GM19438 (cell line): ENCODE measurements at regions not wholly inside any gene's neighbourhood (a gene's known extent, or its start where the extent isn't known, plus 50 kb on each side); places are given as distances from the start of the nearest gene placed in this dataset.
"Not testable (repeated sequence)": the region's sequence is repeated elsewhere in the genome, so short reads cannot be mapped to it uniquely, and the experiment has no call there.

Experiments
- ATAC-seq: cut with Tn5 transposase; IDR thresholded peaks from one replicate; pipeline ENCODE4 v1.9.1; 2021; ENCODE audit warnings: low read depth; ENCODE audit not compliant: unreplicated experiment

DNA sequence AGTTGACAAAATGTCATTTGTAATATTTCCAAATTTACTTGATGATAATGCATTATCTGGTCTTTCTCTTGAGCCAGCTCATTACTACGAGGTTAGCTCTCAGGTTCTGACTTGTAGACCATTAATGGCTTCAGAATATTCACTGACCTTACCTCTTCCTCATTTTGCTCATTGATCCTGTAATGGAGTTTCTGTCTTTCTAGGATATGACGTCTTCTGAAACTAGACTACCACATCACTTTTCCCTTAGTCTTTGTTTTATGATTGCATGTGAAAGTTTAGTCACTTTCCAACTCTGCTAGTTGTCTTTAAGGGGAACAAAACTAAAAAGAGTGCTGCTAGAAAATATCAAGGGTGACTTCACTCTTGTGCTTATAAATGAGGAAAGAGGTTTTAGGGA is 697.6 kb downstream of the JRKL start:
- no peak for ATAC-seq

DNA sequence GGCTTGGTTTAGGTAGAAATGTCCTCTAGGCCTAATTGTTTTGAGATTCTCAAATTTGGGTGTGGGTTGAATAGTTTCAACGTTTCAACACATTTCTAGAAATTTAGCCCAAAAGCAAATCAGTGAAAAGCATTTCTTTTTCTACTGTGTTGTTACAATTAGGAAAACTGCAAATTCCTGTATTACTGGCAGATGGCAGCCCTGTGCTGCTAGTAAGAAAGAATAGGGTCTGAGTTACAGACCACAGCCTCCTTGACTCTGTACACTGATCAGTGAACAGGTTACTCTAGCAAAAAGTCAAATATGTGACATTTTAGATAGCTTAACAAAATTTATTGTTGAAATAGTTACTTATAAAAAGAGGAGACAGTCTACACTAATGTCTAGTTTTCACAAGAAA is 703.0 kb downstream of the JRKL start:
- no peak for ATAC-seq

- not testable (repeated sequence) for ATAC-seq
These were observed 712.4 kb downstream of the JRKL start for GRCh38 chr11:97102180-97102579.

DNA sequence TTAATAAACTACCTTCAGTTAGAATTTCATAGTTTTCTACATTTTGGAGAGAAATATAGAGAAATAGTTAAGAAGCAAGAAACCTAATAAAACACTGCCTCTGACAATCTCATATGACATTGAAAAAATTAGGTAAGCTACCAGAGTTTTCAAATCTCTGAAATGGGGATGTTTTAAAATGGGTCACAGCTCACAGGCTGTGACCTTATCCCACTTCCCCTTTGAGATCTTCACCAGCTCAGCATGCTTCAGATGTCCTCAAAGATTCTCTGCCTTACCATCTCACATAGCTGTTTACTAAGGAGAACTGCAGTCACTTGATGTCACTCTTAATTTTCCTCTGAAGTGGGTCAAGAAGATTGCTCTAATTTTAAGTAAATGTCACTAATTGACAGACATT is 717.8 kb downstream of the JRKL start:
- no peak for ATAC-seq

- ATAC-seq, result no peak
These were observed 719.3 kb downstream of the JRKL start for GRCh38 chr11:97109078-97109477.

GRCh38 chr11:97110376-97110775 is 720.6 kb downstream of the JRKL start:
- ATAC-seq, result no peak

- no peak for ATAC-seq
These were observed 721.7 kb downstream of the JRKL start for GRCh38 chr11:97111559-97111958.

- no peak for ATAC-seq
These were observed 728.9 kb downstream of the JRKL start for GRCh38 chr11:97118614-97119200.

DNA sequence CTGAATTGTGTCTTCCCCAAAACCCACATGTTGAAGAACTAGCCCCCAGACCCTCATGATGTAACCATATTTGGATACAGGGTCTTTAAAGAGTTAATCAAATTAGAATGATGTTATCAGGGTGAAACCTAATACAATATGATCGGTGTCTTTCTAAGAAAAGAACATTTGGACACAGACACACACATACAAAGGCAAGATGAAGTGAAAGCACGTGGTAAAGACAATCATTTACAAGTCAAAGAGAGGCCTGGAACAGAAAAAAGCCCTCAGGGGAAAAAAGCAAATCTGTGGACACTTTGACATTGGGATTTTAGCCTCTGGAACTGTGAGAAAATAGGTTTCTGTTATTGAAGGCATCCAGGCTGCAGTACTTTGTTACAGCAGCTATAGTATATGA is 733.4 kb downstream of the JRKL start:
- ATAC-seq, result no peak

GRCh38 chr11:97136067-97136466 is 746.3 kb downstream of the JRKL start:
- ATAC-seq, result no peak

- ATAC-seq, result no peak
These were observed 751.2 kb downstream of the JRKL start for GRCh38 chr11:97140885-97141494.

- no peak for ATAC-seq
These were observed 753.6 kb downstream of the JRKL start for GRCh38 chr11:97143463-97143862.

- no peak for ATAC-seq
These were observed 759.9 kb downstream of the JRKL start for GRCh38 chr11:97149741-97150140.

GRCh38 chr11:97157221-97157740 is 767.5 kb downstream of the JRKL start:
- no peak for ATAC-seq

DNA sequence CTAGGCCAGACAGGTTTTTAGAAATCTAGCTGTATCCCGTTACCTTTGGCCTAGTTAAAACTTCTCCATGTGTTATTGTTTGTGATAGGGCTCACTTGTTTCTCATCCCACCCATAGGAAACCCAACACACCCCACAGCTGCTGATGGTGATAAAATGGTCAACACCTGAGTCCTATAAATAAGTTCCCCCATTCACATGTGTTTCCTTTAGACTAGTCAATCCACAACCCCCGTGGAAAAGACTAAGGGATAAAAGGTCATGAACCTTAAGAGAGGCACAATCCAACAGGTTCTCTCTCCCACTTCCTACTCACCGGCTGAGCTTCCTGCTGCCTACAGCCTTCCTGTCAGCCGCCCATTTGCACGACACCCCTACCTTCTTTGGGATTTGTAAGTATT is 768.4 kb downstream of the JRKL start:
- ATAC-seq, result no peak

DNA sequence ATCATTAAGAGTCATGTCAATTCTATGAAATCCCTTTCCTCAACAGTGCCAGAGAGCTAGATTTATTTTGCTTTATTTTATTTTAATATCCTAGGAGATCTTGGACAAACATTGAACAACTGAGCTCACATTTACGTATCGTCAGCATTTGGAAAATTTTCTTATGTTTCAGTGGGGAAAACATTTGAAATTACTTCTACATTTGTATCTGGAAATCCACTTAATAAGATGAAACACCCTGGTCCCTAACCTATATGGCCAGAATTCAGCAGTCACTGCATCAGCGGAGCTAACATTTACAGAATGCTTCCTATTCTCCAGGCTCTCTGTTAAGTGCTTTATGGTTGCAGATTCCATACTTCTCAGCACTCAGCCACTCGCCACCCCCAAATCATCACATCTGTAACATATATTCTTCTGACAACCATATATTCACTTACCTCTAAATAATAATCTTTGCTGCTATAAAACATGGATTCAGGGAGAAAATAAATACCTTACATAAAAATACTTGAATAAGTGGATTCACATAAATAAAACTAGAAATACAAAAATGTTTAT is 773.9 kb downstream of the JRKL start:
- no peak for ATAC-seq

DNA sequence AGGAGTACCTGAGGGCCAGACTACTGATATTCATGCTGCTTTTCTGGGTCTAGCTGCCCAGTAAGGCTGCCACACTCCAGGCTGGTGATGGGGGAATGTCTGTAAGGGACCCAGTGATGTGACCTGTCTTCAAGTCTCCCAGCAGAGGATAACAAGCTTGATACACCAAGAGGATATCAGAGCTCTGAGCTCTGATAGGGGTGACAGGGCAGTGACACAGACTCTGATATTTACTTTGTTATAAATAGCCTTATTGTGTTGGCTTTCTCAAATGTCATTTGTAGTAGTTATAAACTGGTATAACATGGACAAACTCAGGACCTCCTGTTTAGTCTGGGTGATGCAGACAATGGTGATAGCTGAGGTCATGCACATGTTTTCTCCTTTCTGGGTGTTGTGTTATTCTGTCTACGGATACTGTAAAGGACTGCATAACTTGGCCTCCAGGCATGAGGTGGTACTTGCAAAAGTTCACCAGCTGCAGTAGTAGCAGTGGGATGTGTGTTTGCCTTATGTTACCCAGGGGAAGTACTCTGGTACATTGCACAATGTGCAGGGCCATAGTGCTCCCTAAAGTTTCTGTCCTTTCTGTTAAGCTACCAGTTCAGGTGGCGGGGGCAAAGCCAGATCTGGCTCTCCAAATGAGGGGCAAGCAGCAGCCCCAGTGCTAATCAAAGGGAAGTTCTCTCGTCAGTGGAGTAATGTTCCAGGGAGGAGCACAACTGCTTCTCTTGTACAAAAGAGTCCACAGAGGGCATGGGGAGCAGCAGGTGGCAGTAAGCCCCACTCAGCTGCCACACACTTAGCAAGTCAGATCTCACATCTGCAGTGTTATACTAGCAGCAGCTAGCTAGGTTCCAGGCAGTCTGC is 812.2 kb downstream of the JRKL start:
- ATAC-seq, result no peak

DNA sequence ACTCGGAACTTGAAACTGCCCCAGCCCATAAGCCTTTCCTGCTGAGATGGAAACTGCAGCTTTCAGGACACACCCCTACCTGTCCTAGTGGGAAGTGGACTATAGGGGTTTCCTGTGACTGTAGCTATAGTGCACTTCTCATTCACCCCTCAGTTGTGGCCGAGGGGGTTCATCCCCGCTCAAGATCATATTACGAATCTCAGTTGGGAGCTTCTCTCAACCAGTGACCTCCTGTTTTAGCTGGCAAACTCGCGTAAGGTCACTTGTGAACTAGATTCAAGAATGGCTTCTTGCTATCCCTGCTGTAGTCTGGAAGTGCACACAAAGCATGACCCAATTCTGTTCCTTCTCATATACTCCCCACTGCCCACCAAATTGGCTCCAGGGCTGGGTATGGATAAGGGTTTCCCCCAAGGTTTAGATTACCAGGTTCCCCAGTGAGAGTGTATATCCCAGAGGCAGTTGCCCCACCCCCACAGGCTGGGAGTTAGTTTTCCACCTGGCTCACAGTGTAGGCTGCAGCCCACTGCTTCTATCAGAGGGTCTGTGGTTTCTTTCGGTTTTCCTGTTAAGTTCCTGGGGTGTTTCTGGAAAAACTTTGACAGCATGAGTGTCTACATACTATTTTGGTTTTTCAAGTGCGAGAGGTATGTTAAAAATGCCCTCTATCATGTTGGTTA is 812.9 kb downstream of the JRKL start:
- ATAC-seq, result no peak

DNA sequence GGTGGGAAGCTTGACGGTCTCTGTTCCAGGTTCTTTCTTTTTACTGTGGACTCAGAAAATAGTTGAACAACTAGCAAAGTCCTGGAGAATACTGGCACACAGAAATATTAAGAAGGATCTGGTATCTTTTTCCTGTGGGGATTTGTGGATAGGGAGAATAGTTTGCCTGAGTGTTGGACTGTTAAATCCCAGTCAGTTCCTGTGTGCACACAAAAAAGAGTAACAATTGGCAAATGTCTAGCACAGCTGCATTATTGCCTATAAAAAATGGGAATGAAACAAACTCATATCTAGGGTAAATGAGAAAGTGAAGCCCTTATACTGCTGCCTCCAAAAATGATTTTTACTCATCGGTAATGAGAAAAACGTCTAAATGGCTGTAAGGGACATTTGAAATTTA is 828.2 kb downstream of the JRKL start:
- ATAC-seq, result no peak

- ATAC-seq, result no peak
These were observed 833.8 kb downstream of the JRKL start for GRCh38 chr11:97223647-97224046.

DNA sequence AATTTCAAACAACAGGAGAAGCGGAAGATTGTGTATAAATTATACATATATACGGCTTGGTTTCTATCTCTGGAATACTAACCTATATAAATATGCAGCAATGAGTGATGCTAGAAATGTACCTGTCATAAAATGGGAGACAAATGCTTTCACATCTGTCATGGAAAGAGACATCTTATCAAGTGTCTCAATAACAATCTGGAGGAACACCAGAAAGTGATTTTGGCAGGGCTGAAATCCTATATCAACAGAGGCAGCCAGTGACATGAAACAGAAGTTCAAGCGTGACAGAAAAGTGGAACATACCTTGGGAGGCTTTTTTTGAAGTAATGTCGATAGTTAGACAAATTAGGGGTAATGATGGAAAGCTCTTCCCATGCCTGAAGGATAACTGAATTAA is 834.6 kb downstream of the JRKL start:
- no peak for ATAC-seq
